ENCODE measurements at regions not wholly inside any gene's neighbourhood (a gene's known extent, or its start where the extent isn't known, plus 50 kb on each side); places are given as distances from the start of the nearest gene placed in this dataset.

- TF ChIP-seq POLR2A (IDR thresholded peaks at IDR 0.05): no peak
- TF ChIP-seq EP300 (IDR thresholded peaks at IDR 0.05): no peak
- no peak for TF ChIP-seq CTCF (IDR thresholded peaks at IDR 0.05)
- Histone ChIP-seq H3K9me3 (peaks cover 0 to 26% (median 8%) of the 10 kb centered on the region in 4 donors), H3K4me3 (no peak overlapping the region), H3K4me1 (no peaks in the 10 kb centered on the region), H3K27ac (no peak overlapping the region), H3K27me3 (no peaks in the 10 kb centered on the region), H3K36me3 (no peaks in the 10 kb centered on the region)
- WGBS, 2 donors: 80 to 89% methylated on average over 4 of the region's 4 CpGs
- DNase-seq (ENCODE audit: low spot score in 2 of 2): no peak
These were observed 1144.3 kb downstream of the ADGRL3 start for GRCh38 chr4:62344474-62344873.

- Histone ChIP-seq H3K4me1 (no peaks in the 10 kb centered on the region), H3K36me3 (no peaks in the 10 kb centered on the region), H3K4me3 (no peak overlapping the region), H3K27me3 (no peaks in the 10 kb centered on the region), H3K9me3 (peaks cover 0 to 35% (median 8%) of the 10 kb centered on the region in 4 donors), H3K27ac (no peak overlapping the region)
- TF ChIP-seq CTCF (IDR thresholded peaks at IDR 0.05) (no peak), EP300 (IDR thresholded peaks at IDR 0.05) (no peak), POLR2A (IDR thresholded peaks at IDR 0.05) (no peak)
- DNase-seq (ENCODE audit: low spot score in 2 of 2): no peak
These were observed 1142.2 kb downstream of the ADGRL3 start for GRCh38 chr4:62342346-62342745.

GRCh38 chr4:62328526-62328925 lies 1128.4 kb downstream of the ADGRL3 start:
- DNase-seq (ENCODE audit: low spot score in 2 of 2): no peak
- H3K9me3 ChIP-seq: peaks cover 0 to 3% (median 0%) of the 10 kb centered on the region in 4 donors
- no peaks in the 10 kb centered on the region for H3K36me3 ChIP-seq
- H3K4me1 ChIP-seq: no peaks in the 10 kb centered on the region
- no peak overlapping the region for H3K4me3 ChIP-seq
- 87 to 91% methylated on average over 2 of the region's 2 CpGs for WGBS, 2 donors
- H3K27ac ChIP-seq: no peak overlapping the region
- H3K27me3 ChIP-seq: no peaks in the 10 kb centered on the region
- TF ChIP-seq CTCF (IDR thresholded peaks at IDR 0.05) (no peak), POLR2A (IDR thresholded peaks at IDR 0.05) (no peak), EP300 (IDR thresholded peaks at IDR 0.05) (no peak)

GRCh38 chr4:62327612-62328297 lies 1127.6 kb downstream of the ADGRL3 start:
- no peaks in the 10 kb centered on the region for H3K27me3 ChIP-seq
- H3K36me3 ChIP-seq: no peaks in the 10 kb centered on the region
- WGBS, 2 donors: 71 to 83% methylated on average over 1 of the region's 1 CpG
- TF ChIP-seq EP300 (IDR thresholded peaks at IDR 0.05): no peak
- TF ChIP-seq POLR2A (IDR thresholded peaks at IDR 0.05): no peak
- no peak for TF ChIP-seq CTCF (IDR thresholded peaks at IDR 0.05)
- peaks cover 0 to under 1% (median 0%) of the 10 kb centered on the region in 4 donors for H3K9me3 ChIP-seq
- H3K4me1 ChIP-seq: no peaks in the 10 kb centered on the region
- no peak for DNase-seq (ENCODE audit: low spot score in 2 of 2)
- no peak overlapping the region for H3K27ac ChIP-seq
- no peak overlapping the region for H3K4me3 ChIP-seq

- Histone ChIP-seq H3K36me3 (no peaks in the 10 kb centered on the region), H3K4me3 (no peak overlapping the region), H3K9me3 (no peaks in the 10 kb centered on the region), H3K27ac (no peak overlapping the region), H3K4me1 (no peaks in the 10 kb centered on the region), H3K27me3 (no peaks in the 10 kb centered on the region)
- TF ChIP-seq EP300 (IDR thresholded peaks at IDR 0.05) (no peak), CTCF (IDR thresholded peaks at IDR 0.05) (no peak), POLR2A (IDR thresholded peaks at IDR 0.05) (no peak)
- WGBS, 2 donors: 59 to 61% methylated on average over 1 of the region's 1 CpG
- DNase-seq (ENCODE audit: low spot score in 2 of 2): no peak
These were observed 1124.1 kb downstream of the ADGRL3 start for GRCh38 chr4:62324215-62324614.
